HUES6 (cell line): ENCODE measurements at regions not wholly inside any gene's neighbourhood (a gene's known extent, or its start where the extent isn't known, plus 50 kb on each side); places are given as distances from the start of the nearest gene placed in this dataset.

Experiments used
- H3K27ac ChIP-seq: 2 replicates; pipeline ENCODE4 v1.7.0; 2013; ENCODE audit warnings: low read depth, mild to moderate bottlenecking, low read length, inconsistent platforms
- H3K27me3 ChIP-seq: 2 replicates; pipeline ENCODE4 v1.6.1; 2013; ENCODE audit warnings: low read length; ENCODE audit not compliant: control insufficient read depth, insufficient read depth
- H3K36me3 ChIP-seq: 2 replicates; pipeline ENCODE4 v1.6.1; 2013; ENCODE audit warnings: low read length; ENCODE audit not compliant: control insufficient read depth, insufficient read depth
- H3K4me1 ChIP-seq: 2 replicates; pipeline ENCODE4 v1.6.1; 2013; ENCODE audit warnings: low read length; ENCODE audit not compliant: control insufficient read depth, insufficient read depth
- H3K4me3 ChIP-seq: 2 replicates; pipeline ENCODE4 v1.5.1; 2013; ENCODE audit warnings: low read depth, low read length
- H3K9ac ChIP-seq: one replicate; pipeline ENCODE4 v1.6.1; 2013; ENCODE audit warnings: mild to moderate bottlenecking, low read length
- H3K9me3 ChIP-seq: 2 replicates; pipeline ENCODE4 v1.6.1; 2013; ENCODE audit warnings: low read depth, low read length; ENCODE audit not compliant: control insufficient read depth, insufficient read depth

GRCh38 chr5:160175438-160176218, 53.7 kb upstream of the FABP6 start:
- Histone ChIP-seq H3K27me3 (no peaks in the 10 kb centered on the region), H3K27ac (no peak overlapping the region), H3K36me3 (no peaks in the 10 kb centered on the region), H3K9me3 (no peaks in the 10 kb centered on the region), H3K4me3 (no peak overlapping the region), H3K9ac (peak overlapping the region; percentile 4), H3K4me1 (peaks cover 18% of the 10 kb centered on the region)

- Histone ChIP-seq H3K36me3 (no peaks in the 10 kb centered on the region), H3K4me3 (no peak overlapping the region), H3K4me1 (peaks cover 18% of the 10 kb centered on the region), H3K27me3 (no peaks in the 10 kb centered on the region), H3K27ac (no peak overlapping the region), H3K9ac (no peak overlapping the region), H3K9me3 (no peaks in the 10 kb centered on the region)
Observed at GRCh38 chr5:160174780-160175437, 54.4 kb upstream of the FABP6 start.

GRCh38 chr5:160174290-160174689, 55.0 kb upstream of the FABP6 start:
- H3K4me3 ChIP-seq: no peak overlapping the region
- H3K27me3 ChIP-seq: no peaks in the 10 kb centered on the region
- no peak overlapping the region for H3K27ac ChIP-seq
- no peak overlapping the region for H3K9ac ChIP-seq
- no peaks in the 10 kb centered on the region for H3K9me3 ChIP-seq
- H3K4me1 ChIP-seq: peaks cover 18% of the 10 kb centered on the region
- H3K36me3 ChIP-seq: no peaks in the 10 kb centered on the region

GRCh38 chr5:160171666-160172065, 52.4 kb upstream of the PWWP2A start:
- H3K4me1 ChIP-seq: peaks cover 37% of the 10 kb centered on the region
- no peaks in the 10 kb centered on the region for H3K36me3 ChIP-seq
- no peak overlapping the region for H3K9ac ChIP-seq
- no peaks in the 10 kb centered on the region for H3K27me3 ChIP-seq
- no peak overlapping the region for H3K4me3 ChIP-seq
- H3K9me3 ChIP-seq: no peaks in the 10 kb centered on the region
- H3K27ac ChIP-seq: no peak overlapping the region

- Histone ChIP-seq H3K9ac (no peak overlapping the region), H3K9me3 (no peaks in the 10 kb centered on the region), H3K36me3 (no peaks in the 10 kb centered on the region), H3K27me3 (no peaks in the 10 kb centered on the region), H3K27ac (no peak overlapping the region), H3K4me3 (no peak overlapping the region), H3K4me1 (peaks cover 47% of the 10 kb centered on the region)
Observed at GRCh38 chr5:160169326-160169725, 50.1 kb upstream of the PWWP2A start.
